Transverse colon (tissue), 4 donors: ENCODE measurements at regions not wholly inside any gene's neighbourhood (a gene's known extent, or its start where the extent isn't known, plus 50 kb on each side); places are given as distances from the start of the nearest gene placed in this dataset.

ENCODE experiments used
- POLR2AphosphoS5 ChIP-seq, 3 donors: sonication (generic); formaldehyde crosslinking; IDR thresholded peaks; one replicate each; pipeline ENCODE4 v1.6.1; 2016; ENCODE audit warnings: antibody characterized with exemption in 3 of 3
- TF ChIP-seq, protein P1 (sequence below), 5 experiments: fragments of 200-600 bp in 3 of 5; fragments of 450-650 bp in 2 of 5; sonication (generic) in 3 of 5; IDR thresholded peaks; 1 replicate in 2 of 5; 2 replicates in 3 of 5; pipeline ENCODE4 v1.5.1; 2016 to 2017; ENCODE audit warnings: antibody characterized with exemption in 5 of 5, inconsistent platforms in 3 of 5, mild to moderate bottlenecking in 2 of 5, moderate library complexity in 1 of 5

DNA sequence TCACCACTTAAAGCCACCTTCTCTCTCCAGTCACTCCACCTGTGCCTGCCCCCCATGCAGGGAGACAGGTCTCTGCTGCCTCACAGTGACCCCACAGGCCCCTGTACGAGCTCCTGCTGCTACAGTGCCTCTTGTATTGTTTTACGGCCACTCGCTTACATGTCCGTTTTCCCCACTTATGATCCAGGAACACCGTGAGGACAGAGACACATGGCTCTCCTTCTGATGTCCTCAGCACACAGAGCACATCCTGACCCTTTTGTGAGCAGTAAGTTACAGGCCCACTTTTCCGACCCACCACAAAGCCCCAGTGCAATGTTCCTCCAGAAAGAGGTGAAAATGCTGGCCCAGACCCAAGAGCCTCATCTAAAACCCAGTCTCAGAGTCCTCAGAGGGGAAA is 84.8 kb upstream of the GNAO1 start:
- TF ChIP-seq, protein P1, sequence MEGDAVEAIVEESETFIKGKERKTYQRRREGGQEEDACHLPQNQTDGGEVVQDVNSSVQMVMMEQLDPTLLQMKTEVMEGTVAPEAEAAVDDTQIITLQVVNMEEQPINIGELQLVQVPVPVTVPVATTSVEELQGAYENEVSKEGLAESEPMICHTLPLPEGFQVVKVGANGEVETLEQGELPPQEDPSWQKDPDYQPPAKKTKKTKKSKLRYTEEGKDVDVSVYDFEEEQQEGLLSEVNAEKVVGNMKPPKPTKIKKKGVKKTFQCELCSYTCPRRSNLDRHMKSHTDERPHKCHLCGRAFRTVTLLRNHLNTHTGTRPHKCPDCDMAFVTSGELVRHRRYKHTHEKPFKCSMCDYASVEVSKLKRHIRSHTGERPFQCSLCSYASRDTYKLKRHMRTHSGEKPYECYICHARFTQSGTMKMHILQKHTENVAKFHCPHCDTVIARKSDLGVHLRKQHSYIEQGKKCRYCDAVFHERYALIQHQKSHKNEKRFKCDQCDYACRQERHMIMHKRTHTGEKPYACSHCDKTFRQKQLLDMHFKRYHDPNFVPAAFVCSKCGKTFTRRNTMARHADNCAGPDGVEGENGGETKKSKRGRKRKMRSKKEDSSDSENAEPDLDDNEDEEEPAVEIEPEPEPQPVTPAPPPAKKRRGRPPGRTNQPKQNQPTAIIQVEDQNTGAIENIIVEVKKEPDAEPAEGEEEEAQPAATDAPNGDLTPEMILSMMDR (IDR thresholded peaks at IDR 0.05) = no peak
- no peak for TF ChIP-seq POLR2AphosphoS5 (IDR thresholded peaks at IDR 0.05)
